Adrenal gland (tissue), 5 donors: ENCODE measurements at regions not wholly inside any gene's neighbourhood (a gene's known extent, or its start where the extent isn't known, plus 50 kb on each side); places are given as distances from the start of the nearest gene placed in this dataset.

Experiments
- CTCF ChIP-seq, 6 experiments: fragments of 450-650 bp in 4 of 6; fragments of 200-600 bp in 2 of 6; sonication (generic) in 1 of 6; IDR thresholded peaks; 1 replicate in 5 of 6; 2 replicates in 1 of 6; pipeline versions ENCODE4 v1.5.1 to v1.8.0; 2016 to 2021; ENCODE audit warnings: antibody characterized with exemption in 6 of 6, mild to moderate bottlenecking in 2 of 6, moderate library complexity in 1 of 6
- POLR2A ChIP-seq, 2 donors: fragments of 450-650 bp; IDR thresholded peaks; one replicate each; pipeline ENCODE4 v1.6.1; 2017; ENCODE audit warnings: antibody characterized with exemption in 2 of 2, mild to moderate bottlenecking in 2 of 2, moderate library complexity in 1 of 2
- donor health status: DM: no; HTN: no; CAD: no.

GRCh38 chr7:67398916-67399315 lies 402.3 kb downstream of the TYW1 start:
- TF ChIP-seq CTCF (IDR thresholded peaks at IDR 0.05) = no peak
- TF ChIP-seq POLR2A (IDR thresholded peaks at IDR 0.05) = no peak
